ENCODE measurements at regions not wholly inside any gene's neighbourhood (a gene's known extent, or its start where the extent isn't known, plus 50 kb on each side); places are given as distances from the start of the nearest gene placed in this dataset.
"Not testable (repeated sequence)": the region's sequence is repeated elsewhere in the genome, so short reads cannot be mapped to it uniquely, and the experiment has no call there.

GRCh38 chr6:23854154-23854553 lies 271.9 kb upstream of the NRSN1 start:
- FAIRE-seq: not testable (repeated sequence)

DNA sequence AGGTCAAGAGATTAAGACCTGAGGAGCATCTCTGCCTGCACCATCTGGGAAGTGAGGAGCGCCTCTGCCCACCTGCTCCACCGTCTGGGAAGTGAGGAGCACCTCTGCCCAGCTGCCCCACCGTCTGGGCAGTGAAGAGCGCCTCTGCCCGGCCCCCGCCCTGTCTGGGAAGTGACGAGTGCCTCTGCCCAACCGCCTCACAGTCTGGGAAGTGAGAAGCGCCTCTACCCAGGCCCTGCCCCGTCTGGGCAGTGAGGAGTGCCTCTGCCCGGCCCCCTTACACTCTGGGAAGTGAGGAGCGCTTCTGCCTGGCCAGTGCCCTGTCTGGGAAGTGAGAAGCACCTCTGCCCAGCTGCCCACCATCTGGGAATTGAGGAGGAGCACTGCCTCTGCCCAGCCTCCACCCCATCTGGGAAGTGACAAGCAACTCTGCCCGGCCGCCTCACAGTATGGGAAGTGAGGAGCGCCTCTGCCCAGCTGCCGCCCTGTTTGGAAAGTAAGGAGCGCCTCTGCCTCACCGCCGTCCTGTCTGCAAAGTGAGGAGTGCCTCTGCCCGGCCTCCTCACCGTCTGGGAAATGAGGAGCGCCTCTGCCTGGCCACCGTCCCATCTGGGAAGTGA lies 270.4 kb upstream of the NRSN1 start:
- FAIRE-seq: no peak

DNA sequence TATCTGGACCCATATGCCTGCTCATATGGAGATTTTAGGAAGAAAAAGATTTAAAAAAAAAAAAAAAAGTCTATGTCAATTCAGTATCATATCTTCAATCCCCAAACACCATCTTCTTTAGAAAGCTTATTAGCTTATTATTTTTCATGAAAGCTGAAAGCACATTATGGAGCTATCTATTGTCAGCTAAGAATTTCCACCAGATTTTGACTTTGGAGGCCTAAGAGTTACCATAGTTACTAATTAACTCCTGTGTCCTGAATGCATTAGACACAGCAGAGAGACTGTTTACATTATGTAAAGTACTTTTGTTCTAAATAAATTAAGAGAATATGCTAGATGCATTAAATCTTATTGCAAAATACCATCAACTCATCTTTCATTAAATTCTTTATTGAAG lies 255.5 kb upstream of the NRSN1 start:
- no peak for FAIRE-seq

DNA sequence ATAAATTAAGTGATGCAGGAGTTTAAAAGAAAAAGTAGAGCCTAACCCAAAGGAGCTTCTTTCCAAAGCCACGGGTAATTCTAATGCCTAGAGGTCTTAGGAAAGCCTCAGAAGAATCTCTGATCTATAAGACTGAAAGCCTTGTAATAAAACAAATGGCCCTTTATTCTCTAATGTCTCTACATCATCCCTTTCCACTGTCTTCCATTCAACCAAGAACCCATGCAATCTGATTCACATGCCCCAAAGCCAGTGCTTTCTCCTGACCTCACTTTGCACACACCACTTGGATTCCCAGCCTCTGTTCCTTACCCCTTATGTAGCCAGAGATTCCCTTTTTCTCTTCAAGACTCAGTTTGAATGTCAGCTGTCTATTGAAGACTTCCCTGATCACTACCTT lies 252.9 kb upstream of the NRSN1 start:
- no peak for FAIRE-seq

DNA sequence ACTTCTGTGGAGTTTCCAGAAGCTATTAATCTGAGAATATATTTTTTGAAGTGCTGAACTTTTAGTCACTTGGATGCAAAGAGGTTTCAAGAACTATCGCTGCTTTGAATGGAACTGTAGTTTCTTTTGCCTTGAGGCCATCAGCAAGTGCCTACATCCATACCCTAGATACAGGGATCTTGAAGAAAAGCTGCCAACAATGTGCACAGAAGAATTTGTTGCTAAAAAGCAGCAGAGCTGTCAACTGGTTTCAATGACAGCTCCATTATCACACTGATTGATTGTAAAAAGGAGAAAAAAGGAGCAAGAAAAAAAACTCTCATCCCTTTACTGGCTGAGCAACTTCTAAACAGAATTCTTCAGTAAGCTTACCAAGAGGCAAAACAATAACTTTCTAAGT lies 251.0 kb upstream of the NRSN1 start:
- FAIRE-seq: no peak

DNA sequence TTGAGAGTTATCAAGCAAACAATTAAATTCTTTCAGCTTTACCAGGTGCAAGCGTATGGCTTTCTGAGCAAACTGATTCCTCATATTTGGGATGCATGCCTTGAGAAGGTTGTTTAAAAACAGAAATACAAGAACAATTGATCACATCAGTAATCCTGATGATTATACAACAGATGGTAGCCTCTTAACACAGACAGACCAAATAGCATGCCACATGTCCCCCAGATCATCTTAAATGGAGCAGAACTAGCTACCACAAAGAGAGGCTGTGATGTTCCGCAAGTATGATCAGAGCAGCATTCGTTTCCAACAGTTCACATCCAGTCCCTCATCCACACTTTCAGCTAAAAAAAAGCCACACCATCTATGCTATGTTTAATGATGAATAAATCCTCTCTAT lies 246.2 kb upstream of the NRSN1 start:
- FAIRE-seq: no peak

GRCh38 chr6:23890543-23891227 lies 235.3 kb upstream of the NRSN1 start:
- FAIRE-seq: no peak

DNA sequence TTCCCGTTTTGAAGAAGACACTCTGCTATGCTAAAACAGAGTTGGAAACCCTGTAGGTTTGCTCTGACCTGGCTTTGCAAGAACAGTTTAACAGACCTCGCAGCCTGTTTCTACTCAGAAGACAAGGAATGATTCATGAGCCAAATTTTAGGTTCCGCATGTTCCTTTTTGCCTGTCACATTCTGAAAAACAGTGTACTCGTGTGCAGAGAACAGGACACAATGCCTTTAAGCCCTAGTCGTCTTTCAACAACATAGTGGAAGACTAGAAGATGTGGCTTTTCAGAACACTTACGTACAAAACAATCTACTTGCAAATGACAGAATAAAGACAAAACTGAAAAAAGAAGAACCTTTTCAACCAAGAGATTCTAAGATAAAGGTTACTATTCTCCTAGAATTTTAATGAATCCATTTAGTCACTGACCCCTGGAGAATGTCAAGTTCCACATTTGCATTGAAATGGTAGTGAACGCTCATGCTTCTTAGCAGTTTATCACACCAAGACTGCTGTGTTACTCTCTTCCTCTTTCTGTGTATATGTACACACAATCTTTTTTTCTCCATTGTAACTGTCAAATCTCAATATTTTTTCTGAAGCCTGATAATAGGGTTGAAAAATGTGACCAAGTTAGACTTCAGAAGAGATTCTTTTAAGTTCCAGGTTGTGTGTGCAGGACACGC lies 220.7 kb upstream of the NRSN1 start:
- no peak for FAIRE-seq

- FAIRE-seq: no peak
These were observed 215.6 kb upstream of the NRSN1 start for GRCh38 chr6:23910420-23910819.

DNA sequence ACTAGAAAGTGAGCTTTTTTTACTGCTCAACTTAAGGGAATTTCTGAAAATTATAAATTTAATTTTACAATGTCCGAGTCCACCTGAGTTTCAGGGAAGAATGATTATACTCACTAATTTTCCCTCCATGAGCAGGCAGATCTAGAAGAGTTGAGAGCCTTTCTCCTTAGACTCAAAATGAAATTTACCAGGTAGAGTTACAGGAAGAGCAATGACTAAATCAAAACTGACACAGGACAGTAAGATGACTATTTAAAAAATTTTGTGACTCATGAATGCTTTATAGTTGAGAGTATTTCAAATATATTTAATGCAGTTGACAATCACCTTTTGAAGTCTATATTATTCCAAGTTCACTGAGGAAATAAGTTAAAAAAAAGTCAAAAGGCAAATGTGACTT lies 198.1 kb upstream of the NRSN1 start:
- FAIRE-seq: no peak

GRCh38 chr6:23929201-23929600 lies 196.8 kb upstream of the NRSN1 start:
- FAIRE-seq: no peak

- no peak for FAIRE-seq
These were observed 185.5 kb upstream of the NRSN1 start for GRCh38 chr6:23940466-23940865.

DNA sequence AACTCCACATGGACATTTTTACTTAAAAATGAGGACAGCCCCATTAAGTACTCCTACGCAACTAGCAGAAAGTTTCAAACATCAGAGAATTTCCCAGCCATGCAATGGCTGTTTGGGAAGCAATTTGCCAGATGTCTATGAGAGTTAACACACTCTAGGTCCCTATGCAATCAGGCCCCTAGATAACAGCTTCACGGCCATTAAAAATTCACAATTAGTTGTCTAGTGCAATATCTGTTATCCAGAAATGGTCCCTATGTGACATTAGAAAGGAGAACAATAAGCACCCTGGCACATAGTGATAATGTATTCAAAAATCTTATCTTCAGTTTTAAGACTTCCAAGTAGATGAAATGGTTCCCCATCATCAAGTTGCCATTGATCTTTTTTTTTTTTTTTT lies 174.3 kb upstream of the NRSN1 start:
- no peak for FAIRE-seq

GRCh38 chr6:23952245-23952644 lies 173.8 kb upstream of the NRSN1 start:
- FAIRE-seq: no peak

- FAIRE-seq: no peak
These were observed 172.0 kb upstream of the NRSN1 start for GRCh38 chr6:23953976-23954375.

GRCh38 chr6:23957017-23957416 lies 169.0 kb upstream of the NRSN1 start:
- FAIRE-seq: no peak

- FAIRE-seq: no peak
These were observed 161.2 kb upstream of the NRSN1 start for GRCh38 chr6:23964865-23965264.

- no peak for FAIRE-seq
These were observed 156.7 kb upstream of the NRSN1 start for GRCh38 chr6:23969344-23969743.

- no peak for FAIRE-seq
These were observed 148.3 kb upstream of the NRSN1 start for GRCh38 chr6:23977706-23978105.

DNA sequence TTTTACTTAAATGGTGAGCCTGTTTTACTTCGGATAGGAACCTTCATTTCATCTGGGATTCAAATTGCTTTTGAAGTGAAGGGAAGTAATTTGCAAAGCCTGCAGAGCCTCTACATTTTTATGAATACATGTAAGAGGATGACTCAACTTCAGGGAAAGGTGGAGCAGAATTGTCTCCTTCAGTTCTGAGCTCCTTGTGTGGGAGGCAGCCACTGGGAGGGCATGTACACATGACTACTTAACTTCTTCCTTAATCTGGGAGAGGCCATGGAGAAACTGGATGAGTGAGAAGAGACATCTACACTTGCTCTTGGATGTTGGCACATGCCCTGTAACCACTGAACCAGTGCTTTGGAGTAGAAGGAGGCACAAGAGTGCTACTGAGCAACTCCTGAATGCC lies 145.1 kb upstream of the NRSN1 start:
- no peak for FAIRE-seq

- FAIRE-seq: no peak
These were observed 144.1 kb upstream of the NRSN1 start for GRCh38 chr6:23981923-23982322.

- FAIRE-seq: no peak
These were observed 142.3 kb upstream of the NRSN1 start for GRCh38 chr6:23983735-23984134.

GRCh38 chr6:23985015-23985414 lies 141.0 kb upstream of the NRSN1 start:
- no peak for FAIRE-seq

GRCh38 chr6:23989885-23990533 lies 136.0 kb upstream of the NRSN1 start:
- FAIRE-seq: no peak

All from G401.6 (cell line).